ENCODE measurements at regions not wholly inside any gene's neighbourhood (a gene's known extent, or its start where the extent isn't known, plus 50 kb on each side); places are given as distances from the start of the nearest gene placed in this dataset.

- Mint-ChIP-seq H3K27ac (no peak overlapping the region), H3K36me3 (ENCODE audit: low read depth) (no peaks in the 10 kb centered on the region), H3K9me3 (peaks cover 10% of the 10 kb centered on the region; the same call in 2 of the 3 replicates), H3K27me3 (ENCODE audit: insufficient read depth, low read depth, poor library complexity) (no peaks in the 10 kb centered on the region), H3K4me3 (no peak overlapping the region), H3K4me1 (no peaks in the 10 kb centered on the region)
- Histone ChIP-seq H3K9me2 (ENCODE audit: insufficient read depth) (0 out of 2 replicates have a peak, but pooled peaks cover 7% of the 10 kb centered on the region), H3K27ac (ENCODE audit: low read depth) (no peak overlapping the region), H3F3A (replicated peaks; ENCODE audit: low read depth) (no peaks in the 10 kb centered on the region), H4K20me1 (replicated peaks; ENCODE audit: insufficient read depth) (no peaks in the 10 kb centered on the region), H3K4me3 (no peak overlapping the region), H2AFZ (no peak overlapping the region), H3K27me3 (ENCODE audit: insufficient read depth) (no peaks in the 10 kb centered on the region), H3K4me1 (ENCODE audit: insufficient read depth) (no peaks in the 10 kb centered on the region), H3K4me2 (no peak overlapping the region), H3K79me2 (replicated peaks; ENCODE audit: insufficient read depth) (no peaks in the 10 kb centered on the region), H3K36me3 (ENCODE audit: insufficient read depth) (no peaks in the 10 kb centered on the region)
- DNase-seq (ENCODE audit: low spot score) (no peak), ATAC-seq (no peak)
- TF ChIP-seq JUNB (IDR thresholded peaks at IDR 0.05; ENCODE audit: unreplicated experiment), result no peak
- no peak for TF ChIP-seq ZNF331 (CRISPR knock-in tag; IDR thresholded peaks at IDR 0.05; ENCODE audit: low read depth)
- TF ChIP-seq ZNF114 (CRISPR knock-in tag; IDR thresholded peaks at IDR 0.05), result no peak
- no peak for TF ChIP-seq NANOG (IDR thresholded peaks at IDR 0.05; ENCODE audit: borderline replicate concordance)
- no peak for TF ChIP-seq POLR2AphosphoS5 (IDR thresholded peaks at IDR 0.05; ENCODE audit: low read depth)
- no peak for TF ChIP-seq REST (IDR thresholded peaks at IDR 0.05; ENCODE audit: unreplicated experiment)
- no peak for TF ChIP-seq EZH2phosphoT487 (IDR thresholded peaks at IDR 0.05; ENCODE audit: unreplicated experiment)
- TF ChIP-seq ZNF462 (CRISPR knock-in tag; IDR thresholded peaks at IDR 0.05), result no peak
- no peak for TF ChIP-seq ETS1 (IDR thresholded peaks at IDR 0.05)
- no peak for TF ChIP-seq STAT1 (IDR thresholded peaks at IDR 0.05; ENCODE audit: unreplicated experiment)
- no peak for TF ChIP-seq EZH2 (IDR thresholded peaks at IDR 0.05; ENCODE audit: low read depth, unreplicated experiment)
- no peak for TF ChIP-seq CTCF (conservative IDR thresholded peaks at IDR 0.05; ENCODE audit: low read depth in 2 of 2)
- no peak for TF ChIP-seq CREB1 (CRISPR knock-in tag; IDR thresholded peaks at IDR 0.05; ENCODE audit: low read depth)
Observed at GRCh38 chr12:5110345-5110744, 66.7 kb downstream of the KCNA5 start.
